ENCODE measurements at regions not wholly inside any gene's neighbourhood (a gene's known extent, or its start where the extent isn't known, plus 50 kb on each side); places are given as distances from the start of the nearest gene placed in this dataset.
"Not testable (repeated sequence)": the region's sequence is repeated elsewhere in the genome, so short reads cannot be mapped to it uniquely, and the experiment has no call there.

DNA sequence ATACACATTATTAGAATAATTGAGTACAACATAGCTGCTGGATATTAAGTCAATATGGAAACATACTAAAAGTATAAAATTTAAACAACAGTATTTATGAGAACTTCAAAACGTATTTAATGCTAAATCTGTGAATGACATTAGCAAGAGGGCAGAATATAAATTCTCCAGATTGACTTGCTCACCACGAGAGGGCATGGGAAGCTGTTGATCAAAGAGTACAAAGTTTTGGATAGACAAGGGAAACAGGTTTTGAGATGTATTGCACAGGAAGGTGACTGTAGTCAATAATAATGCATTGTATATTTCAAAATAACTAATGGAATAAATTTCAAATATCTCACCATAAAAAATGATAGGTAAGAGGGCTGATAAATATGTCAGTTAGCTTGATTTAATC, 768.2 kb downstream of the CENPC start:
- no peak for DNase-seq (ENCODE audit: low read depth)

DNA sequence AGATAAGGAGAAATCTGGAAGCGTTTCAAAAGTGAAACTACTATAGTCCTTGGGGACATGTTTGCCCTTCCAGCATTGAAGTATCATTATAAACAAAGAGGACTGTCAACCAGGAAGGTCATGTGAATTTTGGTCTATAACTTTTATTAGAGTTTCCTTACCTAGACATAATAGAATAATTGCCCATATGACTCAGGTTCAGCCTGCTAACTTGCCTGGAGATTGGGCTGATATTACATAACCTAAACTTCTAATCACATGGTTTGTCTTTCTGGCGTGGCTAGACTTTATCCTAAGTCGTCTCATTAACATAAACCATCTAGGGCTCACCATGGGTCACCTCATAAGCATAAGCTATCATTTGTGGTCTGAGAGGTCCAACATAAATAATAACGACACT, 775.9 kb downstream of the CENPC start:
- no peak overlapping the region for H3K4me3 ChIP-seq (ENCODE audit: low read depth, low read length)

More for the DNA sequence above, 768.2 kb downstream of the CENPC start:
- no peak overlapping the region for H3K4me3 ChIP-seq (ENCODE audit: low read depth, low read length)
- TF ChIP-seq CTCF (conservative IDR thresholded peaks at IDR 0.05; ENCODE audit: low read depth, low read length) = no peak

DNA sequence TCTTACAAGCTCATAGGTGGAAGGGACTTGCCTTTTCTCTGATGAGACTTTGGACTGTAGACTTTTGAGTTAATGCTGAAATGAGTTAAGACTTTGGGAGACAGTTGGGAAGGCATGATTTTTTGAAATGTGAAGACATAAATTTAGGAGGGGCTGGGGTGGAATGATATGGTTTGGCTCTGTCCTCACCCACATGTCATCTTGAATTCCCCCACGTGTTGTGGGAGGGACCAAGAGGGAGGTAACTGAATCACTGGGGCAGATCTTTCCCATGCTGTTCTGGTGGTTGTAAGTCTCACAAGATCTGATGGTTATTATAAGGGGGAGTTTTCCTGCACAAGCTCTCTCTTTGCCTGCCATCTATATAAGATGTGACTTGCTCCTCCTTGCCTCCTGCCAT, 777.9 kb downstream of the CENPC start:
- no peak overlapping the region for H3K4me3 ChIP-seq (ENCODE audit: low read depth, low read length)
- no peak for TF ChIP-seq CTCF (conservative IDR thresholded peaks at IDR 0.05; ENCODE audit: low read depth, low read length)
- DNase-seq (ENCODE audit: low read depth) = no peak

More for the DNA sequence above, 775.9 kb downstream of the CENPC start:
- DNase-seq (ENCODE audit: low read depth) = no peak
- TF ChIP-seq CTCF (conservative IDR thresholded peaks at IDR 0.05; ENCODE audit: low read depth, low read length) = no peak

- DNase-seq (ENCODE audit: low read depth) = no peak
- no peak overlapping the region for H3K4me3 ChIP-seq (ENCODE audit: low read depth, low read length)
- no peak for TF ChIP-seq CTCF (conservative IDR thresholded peaks at IDR 0.05; ENCODE audit: low read depth, low read length)
Observed at GRCh38 chr4:66766557-66766956, 778.7 kb downstream of the CENPC start.

DNA sequence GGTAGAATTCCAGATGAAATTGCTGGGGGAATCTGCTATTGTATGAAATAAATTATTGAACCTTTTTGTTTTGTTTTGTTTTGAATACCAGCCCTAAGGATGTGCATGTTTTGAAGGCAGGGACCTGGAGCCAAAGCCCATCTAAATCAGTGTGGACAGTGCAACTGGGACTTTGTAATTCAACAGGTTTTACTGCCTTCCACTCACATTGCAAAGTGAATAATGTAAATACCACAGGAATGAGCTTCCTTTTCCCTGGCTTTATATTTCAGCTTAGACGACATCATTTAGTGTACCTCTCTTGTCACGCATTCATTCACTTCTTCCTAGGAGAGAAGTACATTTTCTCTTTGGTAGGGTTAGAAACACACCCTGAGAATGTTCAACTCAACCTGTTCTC, 795.0 kb downstream of the CENPC start:
- TF ChIP-seq CTCF (conservative IDR thresholded peaks at IDR 0.05; ENCODE audit: low read depth, low read length) = no peak
- H3K4me3 ChIP-seq (ENCODE audit: low read depth, low read length) = no peak overlapping the region
- no peak for DNase-seq (ENCODE audit: low read depth)

DNA sequence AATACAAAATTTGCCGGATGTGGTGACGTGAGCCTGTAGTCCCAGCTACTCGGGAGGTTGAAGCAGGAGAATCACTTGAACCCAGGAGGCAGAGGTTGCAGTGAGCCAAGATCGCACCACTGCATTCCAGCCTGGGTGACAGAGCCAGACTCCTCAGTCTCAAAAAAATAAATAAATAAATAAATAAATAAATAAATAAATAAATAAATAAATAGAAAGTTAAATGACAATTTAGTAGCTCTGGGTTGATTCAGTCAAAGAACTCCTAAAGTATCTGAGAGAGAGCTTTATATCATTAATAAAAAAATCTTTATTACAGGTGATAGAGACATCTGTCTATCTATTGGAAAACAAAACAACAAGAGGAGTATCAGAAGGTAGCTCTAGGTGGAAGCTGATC, 798.4 kb downstream of the CENPC start:
- H3K4me3 ChIP-seq (ENCODE audit: low read depth, low read length) = not testable (repeated sequence)

GRCh38 chr4:66741081-66741480, 804.2 kb downstream of the CENPC start:
- DNase-seq (ENCODE audit: low read depth) = no peak
- no peak for TF ChIP-seq CTCF (conservative IDR thresholded peaks at IDR 0.05; ENCODE audit: low read depth, low read length)
- no peak overlapping the region for H3K4me3 ChIP-seq (ENCODE audit: low read depth, low read length)

More for the DNA sequence above, 798.4 kb downstream of the CENPC start:
- not testable (repeated sequence) for DNase-seq (ENCODE audit: low read depth)

- DNase-seq (ENCODE audit: low read depth) = no peak
- TF ChIP-seq CTCF (conservative IDR thresholded peaks at IDR 0.05; ENCODE audit: low read depth, low read length) = no peak
- H3K4me3 ChIP-seq (ENCODE audit: low read depth, low read length) = no peak overlapping the region
Observed at GRCh38 chr4:66736606-66737005, 808.7 kb downstream of the CENPC start.
